Kidney epithelial cell (primary cell): ENCODE measurements at regions not wholly inside any gene's neighbourhood (a gene's known extent, or its start where the extent isn't known, plus 50 kb on each side); places are given as distances from the start of the nearest gene placed in this dataset.

ENCODE experiments used
- DNase-seq: peaks from one replicate; pipeline ENCODE4 v3.0.0-alpha.2; 2010; ENCODE audit warnings: low read depth
- H3K27me3 ChIP-seq: 2 replicates; pipeline ENCODE4 v1.6.0; 2011; ENCODE audit warnings: low read length; ENCODE audit not compliant: control insufficient read depth, insufficient read depth
- H3K36me3 ChIP-seq: 2 replicates; pipeline ENCODE4 v1.5.1; 2011; ENCODE audit warnings: low read length; ENCODE audit not compliant: control insufficient read depth, insufficient read depth
- H3K4me3 ChIP-seq: 2 replicates; pipeline ENCODE4 v1.5.1; 2011; ENCODE audit warnings: low read depth, mild to moderate bottlenecking, control low read depth, low read length
- TF ChIP-seq, protein P1 (sequence below): IDR thresholded peaks from 2 replicates; pipeline ENCODE4 v1.5.1; 2011; ENCODE audit warnings: mild to moderate bottlenecking, moderate library complexity, low read length, control low read depth, inconsistent platforms; ENCODE audit not compliant: insufficient read depth, poor library complexity, severe bottlenecking

DNA sequence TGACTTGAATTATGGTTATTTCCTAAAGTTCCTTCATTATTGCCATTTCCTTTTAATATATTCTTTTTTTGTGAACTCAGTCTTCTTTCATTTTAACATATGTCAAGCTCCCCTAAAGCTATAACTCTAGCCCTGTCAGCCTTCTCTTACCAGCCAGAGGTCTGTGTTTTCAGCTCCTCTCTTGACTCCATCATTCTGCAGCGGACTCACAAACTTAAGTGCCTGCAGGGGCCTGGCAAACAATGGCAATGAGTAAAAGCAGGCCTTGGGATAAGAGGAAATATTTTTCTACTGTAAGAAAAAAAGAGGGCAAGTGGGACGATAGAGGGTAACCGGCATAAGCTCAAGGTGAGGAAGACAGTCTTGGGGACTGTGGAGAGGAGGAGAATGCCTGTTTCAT, 424.5 kb upstream of the RGS6 start:
- Histone ChIP-seq H3K27me3 (no peaks in the 10 kb centered on the region), H3K36me3 (no peaks in the 10 kb centered on the region), H3K4me3 (no peak overlapping the region)
- TF ChIP-seq, protein P1, sequence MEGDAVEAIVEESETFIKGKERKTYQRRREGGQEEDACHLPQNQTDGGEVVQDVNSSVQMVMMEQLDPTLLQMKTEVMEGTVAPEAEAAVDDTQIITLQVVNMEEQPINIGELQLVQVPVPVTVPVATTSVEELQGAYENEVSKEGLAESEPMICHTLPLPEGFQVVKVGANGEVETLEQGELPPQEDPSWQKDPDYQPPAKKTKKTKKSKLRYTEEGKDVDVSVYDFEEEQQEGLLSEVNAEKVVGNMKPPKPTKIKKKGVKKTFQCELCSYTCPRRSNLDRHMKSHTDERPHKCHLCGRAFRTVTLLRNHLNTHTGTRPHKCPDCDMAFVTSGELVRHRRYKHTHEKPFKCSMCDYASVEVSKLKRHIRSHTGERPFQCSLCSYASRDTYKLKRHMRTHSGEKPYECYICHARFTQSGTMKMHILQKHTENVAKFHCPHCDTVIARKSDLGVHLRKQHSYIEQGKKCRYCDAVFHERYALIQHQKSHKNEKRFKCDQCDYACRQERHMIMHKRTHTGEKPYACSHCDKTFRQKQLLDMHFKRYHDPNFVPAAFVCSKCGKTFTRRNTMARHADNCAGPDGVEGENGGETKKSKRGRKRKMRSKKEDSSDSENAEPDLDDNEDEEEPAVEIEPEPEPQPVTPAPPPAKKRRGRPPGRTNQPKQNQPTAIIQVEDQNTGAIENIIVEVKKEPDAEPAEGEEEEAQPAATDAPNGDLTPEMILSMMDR = no peak
- DNase-seq = no peak

DNA sequence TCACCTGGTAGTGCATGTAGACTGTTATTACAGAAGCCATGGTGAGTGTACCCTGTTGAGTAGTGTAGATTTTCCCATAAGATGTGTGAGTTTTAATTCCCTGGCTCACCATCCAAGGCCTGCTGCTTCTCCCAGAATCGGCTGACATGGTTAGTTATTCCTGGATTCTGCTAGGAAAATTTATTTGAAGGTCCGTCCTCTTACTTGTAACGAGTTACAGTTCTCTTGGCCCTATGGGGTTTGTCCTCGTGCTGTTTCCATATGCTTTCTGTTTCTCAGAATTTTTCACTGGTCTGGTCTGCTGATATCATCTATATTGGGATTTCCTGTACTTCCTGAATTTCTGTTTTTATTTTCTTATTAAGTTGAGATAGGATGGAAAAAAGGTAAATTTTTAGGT, 423.3 kb upstream of the RGS6 start:
- no peaks in the 10 kb centered on the region for H3K27me3 ChIP-seq
- DNase-seq = no peak
- TF ChIP-seq, protein P1 = no peak
- H3K36me3 ChIP-seq = no peaks in the 10 kb centered on the region
- H3K4me3 ChIP-seq = no peak overlapping the region

DNA sequence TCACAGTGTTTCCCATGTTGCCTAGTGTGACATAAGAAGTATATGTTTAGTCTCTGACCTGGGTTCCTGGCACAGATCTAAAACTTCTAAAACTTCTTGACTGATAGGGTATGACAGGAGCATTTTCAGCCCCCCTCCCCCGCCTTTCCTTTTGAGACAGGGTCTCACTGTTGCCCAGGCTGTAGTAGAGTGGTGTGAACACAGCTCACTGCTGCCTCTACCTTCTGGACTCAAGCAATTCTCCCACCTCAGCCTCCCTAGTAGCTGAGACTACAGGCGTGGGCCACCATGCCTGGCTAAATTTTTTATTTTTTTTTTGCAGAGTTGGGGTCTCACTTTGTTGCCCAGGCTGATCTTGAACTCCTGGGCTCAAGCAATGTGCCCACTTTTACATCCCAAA, 421.1 kb upstream of the RGS6 start:
- TF ChIP-seq, protein P1 = no peak

DNA sequence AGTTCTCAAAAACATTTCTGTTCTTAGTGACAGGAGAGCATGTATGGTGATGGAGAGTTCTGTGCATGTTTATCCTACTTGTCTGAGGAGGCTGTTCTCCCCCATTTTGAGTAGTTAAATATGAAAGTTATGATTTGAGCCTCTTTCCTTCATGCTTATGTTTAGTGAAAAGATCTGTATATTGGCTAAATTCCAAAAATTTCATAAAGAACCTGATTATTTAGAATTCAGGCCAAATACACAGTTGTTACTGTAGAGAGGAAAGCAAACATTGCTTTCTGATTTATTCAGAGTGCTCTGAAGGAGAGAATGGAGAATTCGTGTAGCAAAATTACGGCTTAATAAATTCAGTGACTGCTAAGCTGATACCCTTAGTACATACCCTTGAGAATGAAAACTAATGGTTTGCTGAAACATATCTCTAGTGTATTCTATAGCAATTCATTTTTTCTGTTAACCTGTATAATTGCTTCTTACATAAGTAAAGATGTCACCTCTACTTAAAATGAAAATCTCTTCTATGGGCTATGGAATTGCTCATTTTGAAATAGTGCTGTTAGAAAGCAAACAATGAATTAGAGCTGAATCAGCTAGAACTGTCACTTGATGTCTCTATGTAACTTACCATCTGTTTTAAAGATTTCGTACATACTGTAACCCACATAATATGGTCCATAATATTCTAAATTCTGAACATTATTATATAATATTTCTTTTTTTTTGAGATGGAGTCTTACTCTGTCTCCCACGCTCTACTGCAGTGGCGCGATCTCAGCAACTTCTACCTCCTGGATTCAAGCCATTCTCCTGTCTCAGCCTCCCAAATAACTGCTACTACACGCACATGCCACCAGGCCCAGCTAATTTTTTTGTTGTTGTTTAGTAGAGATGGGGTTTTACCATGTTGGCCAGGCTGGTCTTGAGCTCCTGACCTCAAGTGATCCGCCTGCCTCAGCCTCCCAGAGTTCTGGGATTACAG, 417.0 kb upstream of the RGS6 start:
- no peak for DNase-seq
- Histone ChIP-seq H3K36me3 (no peaks in the 10 kb centered on the region), H3K27me3 (no peaks in the 10 kb centered on the region), H3K4me3 (no peak overlapping the region)
- TF ChIP-seq, protein P1 = no peak

More for the DNA sequence above, 421.1 kb upstream of the RGS6 start:
- no peak for DNase-seq
- H3K36me3 ChIP-seq = no peaks in the 10 kb centered on the region
- no peaks in the 10 kb centered on the region for H3K27me3 ChIP-seq
- H3K4me3 ChIP-seq = no peak overlapping the region

DNA sequence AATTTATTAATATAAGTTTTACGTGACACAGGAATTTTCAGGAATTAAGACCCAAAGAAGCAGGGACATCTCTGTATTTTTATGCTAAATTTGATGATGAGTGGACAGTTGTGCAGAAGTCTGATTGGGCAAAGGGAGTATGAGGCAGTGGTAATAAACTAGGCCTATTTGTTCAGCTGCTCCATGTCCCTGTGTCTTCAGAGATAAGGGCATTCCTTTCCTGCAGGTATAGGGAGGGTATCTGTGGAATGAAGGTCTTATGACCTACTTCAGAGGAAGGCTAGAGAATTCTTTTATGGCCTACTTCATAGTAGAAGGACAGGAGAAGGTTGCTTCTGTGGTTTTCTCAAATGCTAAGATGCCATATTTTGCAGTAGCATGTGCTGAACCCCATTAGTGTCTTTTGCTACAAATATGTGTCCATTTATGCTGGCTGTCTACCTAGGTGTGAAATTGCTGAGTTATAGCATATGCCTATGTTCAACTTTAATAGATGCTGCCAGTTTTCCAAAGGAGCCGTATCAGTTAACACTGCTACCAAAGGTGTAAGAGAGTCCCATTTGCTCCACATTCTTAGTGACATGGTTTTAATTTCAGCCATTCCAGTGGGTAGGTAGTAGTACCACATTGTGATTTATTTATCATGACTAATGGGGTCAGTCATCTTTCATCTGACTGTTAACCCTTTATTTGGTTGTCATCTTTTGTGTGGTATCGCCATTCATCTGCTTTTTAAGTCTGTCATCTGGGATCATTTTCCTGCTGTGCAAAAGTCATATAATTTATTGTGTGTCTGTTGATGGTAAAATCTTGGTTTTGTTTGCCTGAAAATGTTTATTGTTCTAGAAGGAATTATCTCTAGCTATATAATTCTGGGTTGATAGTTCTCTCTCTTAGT, 410.7 kb upstream of the RGS6 start:
- Histone ChIP-seq H3K4me3 (no peak overlapping the region), H3K36me3 (no peaks in the 10 kb centered on the region), H3K27me3 (no peaks in the 10 kb centered on the region)
- no peak for DNase-seq
- TF ChIP-seq, protein P1 = no peak
